Muscle of leg (tissue), 3 donors: ENCODE measurements at regions not wholly inside any gene's neighbourhood (a gene's known extent, or its start where the extent isn't known, plus 50 kb on each side); places are given as distances from the start of the nearest gene placed in this dataset.

Experiments used
- DNase-seq: peaks from one replicate; pipeline ENCODE4 v3.0.0; 2013
- H3K27ac ChIP-seq: one replicate; pipeline ENCODE4 v1.5.1; 2013; ENCODE audit warnings: mild to moderate bottlenecking, low read length, control low read depth
- H3K27me3 ChIP-seq: one replicate; pipeline ENCODE4 v1.6.1; 2013; ENCODE audit warnings: low read length; ENCODE audit not compliant: control insufficient read depth, insufficient read depth
- H3K36me3 ChIP-seq: one replicate; pipeline ENCODE4 v1.6.1; 2013; ENCODE audit warnings: low read length; ENCODE audit not compliant: control insufficient read depth, insufficient read depth
- H3K4me1 ChIP-seq: one replicate; pipeline ENCODE4 v1.6.1; 2013; ENCODE audit warnings: low read length; ENCODE audit not compliant: control insufficient read depth, insufficient read depth
- H3K4me3 ChIP-seq: one replicate; pipeline ENCODE4 v1.5.1; 2013; ENCODE audit warnings: low read length, control low read depth
- H3K9me3 ChIP-seq: replicated peaks from 2 replicates; pipeline ENCODE4 v1.6.1; 2013; ENCODE audit warnings: low read depth, low read length; ENCODE audit not compliant: control insufficient read depth
- WGBS: methylation state at CpG from one replicate; pipeline ENCODE4 v1.1.5; 2013; ENCODE audit warnings: missing lambda C conversion rate; ENCODE audit not compliant: insufficient coverage; 5-methylcytosine and 5-hydroxymethylcytosine counted together

DNA sequence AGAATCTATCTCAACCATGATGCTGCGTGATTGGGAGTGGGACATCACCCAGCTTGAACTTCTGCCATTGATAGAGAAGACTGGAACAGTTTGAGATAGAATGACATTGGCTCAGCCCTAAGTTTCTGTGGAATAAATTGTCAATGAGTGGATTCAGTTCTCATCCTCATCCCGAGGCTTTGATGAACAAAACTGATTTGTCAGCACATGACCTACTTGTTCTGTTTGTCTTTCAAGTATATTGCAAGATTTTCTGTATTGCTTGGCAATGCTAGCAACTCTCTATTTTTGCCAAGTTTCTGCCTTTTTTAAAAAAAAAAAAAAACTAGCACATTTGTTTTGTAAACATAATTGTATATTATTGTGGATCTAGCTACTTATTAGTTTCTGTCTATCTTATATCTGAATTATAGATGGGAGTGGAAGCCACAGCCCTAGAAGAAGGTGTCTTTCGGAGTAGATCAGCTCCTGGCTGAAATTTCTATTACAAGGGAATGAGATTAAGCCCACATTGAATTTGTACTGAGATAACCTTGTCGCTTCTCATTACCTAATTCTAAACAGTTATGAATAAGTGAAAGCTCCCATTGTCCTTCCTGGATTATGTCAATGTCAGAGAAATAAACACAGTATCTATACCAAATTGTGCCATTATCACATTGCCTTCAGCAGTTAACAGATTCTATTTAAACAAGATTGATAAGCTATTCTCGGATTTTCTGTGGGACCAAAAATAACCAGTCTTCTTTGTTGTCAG, 166.1 kb downstream of the TNFSF13B start:
- Histone ChIP-seq H3K4me3 (no peak overlapping the region), H3K9me3 (no peaks in the 10 kb centered on the region), H3K27me3 (no peaks in the 10 kb centered on the region), H3K4me1 (no peaks in the 10 kb centered on the region), H3K27ac (no peak overlapping the region), H3K36me3 (no peaks in the 10 kb centered on the region)
- 80% methylated on average over 1 of the region's 5 CpGs for WGBS
- no peak for DNase-seq

DNA sequence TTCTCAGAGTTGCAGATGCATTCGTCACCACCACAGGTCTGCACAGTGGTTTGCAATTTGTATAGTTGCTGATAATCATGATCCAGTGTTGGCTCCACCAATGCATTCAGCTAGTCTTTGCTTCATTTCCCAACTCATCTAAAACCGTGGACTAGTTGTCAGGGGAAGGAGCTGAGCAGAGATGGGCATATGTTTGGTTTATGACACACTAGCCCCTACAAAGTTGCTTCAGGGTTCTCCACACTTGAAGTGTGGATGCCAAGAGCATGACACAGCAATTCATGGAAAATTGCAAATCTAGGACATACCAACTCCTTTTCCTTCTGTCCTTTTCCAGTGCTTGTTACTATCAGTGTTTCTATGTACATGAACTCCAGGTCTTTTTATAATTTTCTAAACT, 168.0 kb downstream of the TNFSF13B start:
- no peaks in the 10 kb centered on the region for H3K27me3 ChIP-seq
- no peak overlapping the region for H3K27ac ChIP-seq
- DNase-seq, result no peak
- H3K4me1 ChIP-seq, result no peaks in the 10 kb centered on the region
- no peak overlapping the region for H3K4me3 ChIP-seq
- H3K9me3 ChIP-seq, result no peaks in the 10 kb centered on the region
- H3K36me3 ChIP-seq, result no peaks in the 10 kb centered on the region
- no CpG with 5 or more reads among the region's 2 CpGs for whole genome bisulfite sequencing

DNA sequence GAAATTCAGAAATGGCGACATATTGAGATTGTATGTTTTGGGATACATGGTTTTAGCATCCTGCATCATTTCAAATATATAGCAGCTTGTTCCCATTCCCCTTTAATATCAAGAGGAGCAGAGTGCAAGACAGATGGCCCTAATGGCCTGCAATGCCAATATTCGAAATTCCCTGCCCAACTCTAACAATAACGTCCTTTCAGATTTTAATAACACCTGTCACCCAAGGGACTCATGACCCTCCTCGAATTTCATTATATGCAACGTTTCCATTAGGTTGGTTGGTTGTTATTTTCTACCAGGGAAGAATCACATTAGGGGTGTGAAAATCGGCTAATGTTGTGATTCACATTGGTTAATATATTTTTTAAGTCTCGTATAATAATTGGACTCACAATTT, 170.0 kb downstream of the TNFSF13B start:
- Histone ChIP-seq H3K4me3 (no peak overlapping the region), H3K4me1 (no peaks in the 10 kb centered on the region), H3K36me3 (no peaks in the 10 kb centered on the region), H3K9me3 (no peaks in the 10 kb centered on the region), H3K27ac (no peak overlapping the region), H3K27me3 (no peaks in the 10 kb centered on the region)
- peak; percentile 27 for DNase-seq
- no CpG with 5 or more reads among the region's 7 CpGs for WGBS

DNA sequence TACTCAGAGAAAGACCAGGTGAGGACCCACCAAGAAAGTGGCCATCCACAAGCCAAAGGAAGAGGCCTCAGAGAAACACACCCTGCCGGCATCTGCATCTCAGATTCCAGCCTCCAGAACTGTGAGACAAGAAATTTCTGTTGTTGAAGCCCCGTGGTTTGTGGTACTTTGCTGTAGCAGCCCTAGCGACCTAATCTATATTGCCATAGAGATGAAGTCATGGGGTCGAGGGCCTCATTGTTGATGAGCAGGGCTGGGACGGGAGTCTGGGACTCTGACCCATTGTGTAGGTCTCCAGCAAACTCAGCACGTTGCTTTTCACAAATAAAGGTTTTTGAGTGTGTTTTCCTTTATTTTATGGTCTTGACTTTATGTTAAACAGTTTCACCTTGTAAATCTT, 174.9 kb downstream of the TNFSF13B start:
- no peak for DNase-seq
- no peaks in the 10 kb centered on the region for H3K4me1 ChIP-seq
- H3K36me3 ChIP-seq, result no peaks in the 10 kb centered on the region
- no peaks in the 10 kb centered on the region for H3K9me3 ChIP-seq
- WGBS, result 77% methylated on average over 4 of the region's 6 CpGs
- H3K27ac ChIP-seq, result no peak overlapping the region
- no peaks in the 10 kb centered on the region for H3K27me3 ChIP-seq
- H3K4me3 ChIP-seq, result no peak overlapping the region

DNA sequence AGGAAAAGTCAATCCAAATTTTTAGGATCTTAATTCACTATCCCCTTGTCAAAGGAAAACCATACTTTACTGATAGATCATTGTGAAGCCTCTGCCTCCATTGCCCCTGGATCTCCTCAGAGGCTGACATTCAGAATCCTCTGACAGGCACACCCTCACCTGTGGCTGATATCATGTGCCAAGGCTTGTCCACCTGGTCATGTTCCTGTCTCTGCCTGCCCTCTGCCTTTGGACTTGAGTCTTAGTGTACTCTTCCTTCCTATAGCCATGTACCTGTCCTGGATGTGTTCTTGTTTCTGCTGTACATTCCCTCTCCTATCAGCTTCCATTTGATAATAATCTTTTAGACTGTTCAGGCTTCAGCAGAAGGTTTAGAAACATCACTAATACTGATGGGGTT, 179.4 kb downstream of the TNFSF13B start:
- no peak for DNase-seq
- Histone ChIP-seq H3K27ac (no peak overlapping the region), H3K27me3 (no peaks in the 10 kb centered on the region), H3K4me3 (no peak overlapping the region), H3K9me3 (no peaks in the 10 kb centered on the region), H3K4me1 (no peaks in the 10 kb centered on the region), H3K36me3 (no peaks in the 10 kb centered on the region)

DNA sequence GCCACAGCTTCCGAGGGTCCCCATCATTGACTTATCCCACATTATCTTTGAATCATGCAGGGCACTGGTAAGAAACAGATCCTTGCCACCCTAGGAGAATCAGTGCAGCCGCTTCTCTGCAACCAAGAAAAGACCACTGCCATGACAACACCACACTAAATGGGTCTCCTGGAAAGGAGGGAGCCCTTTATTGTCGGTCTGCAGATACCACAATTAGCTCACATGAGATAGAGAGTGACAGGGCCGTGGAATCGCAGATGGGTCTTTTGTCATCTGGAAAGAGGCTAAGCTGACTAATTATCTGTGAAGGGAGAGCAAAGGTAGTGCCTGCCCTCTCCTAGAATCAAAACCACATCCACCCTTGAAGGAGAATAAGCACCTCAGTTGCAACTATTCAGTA, 178.3 kb upstream of the MYO16 start:
- 100% methylated on average over 1 of the region's 5 CpGs for WGBS
- no peak overlapping the region for H3K27ac ChIP-seq
- no peaks in the 10 kb centered on the region for H3K36me3 ChIP-seq
- DNase-seq, result no peak
- no peaks in the 10 kb centered on the region for H3K9me3 ChIP-seq
- H3K4me1 ChIP-seq, result no peaks in the 10 kb centered on the region
- H3K4me3 ChIP-seq, result no peak overlapping the region
- no peaks in the 10 kb centered on the region for H3K27me3 ChIP-seq

DNA sequence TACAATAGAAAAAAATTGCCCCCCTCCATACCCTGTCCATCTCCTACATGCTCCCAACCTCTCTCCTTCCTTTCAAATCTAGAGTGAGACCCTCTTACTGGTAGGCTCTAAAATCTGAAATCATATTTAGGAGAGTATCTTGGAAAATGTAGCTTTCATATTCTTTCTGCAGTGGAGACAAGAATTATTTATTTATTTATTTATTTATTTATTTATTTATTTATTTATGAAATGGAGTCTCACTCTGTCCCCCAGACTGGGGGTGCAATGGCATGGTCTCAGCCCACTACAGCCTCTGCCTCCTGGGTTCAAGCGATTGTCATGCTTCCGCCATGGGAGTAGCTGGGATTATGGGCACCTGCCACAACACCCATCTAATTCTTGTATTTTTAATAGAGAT, 174.1 kb upstream of the MYO16 start:
- Histone ChIP-seq H3K4me3 (no peak overlapping the region), H3K27me3 (no peaks in the 10 kb centered on the region), H3K27ac (no peak overlapping the region), H3K9me3 (no peaks in the 10 kb centered on the region), H3K4me1 (no peaks in the 10 kb centered on the region), H3K36me3 (no peaks in the 10 kb centered on the region)
- DNase-seq, result no peak
- no CpG with 5 or more reads among the region's 2 CpGs for WGBS

DNA sequence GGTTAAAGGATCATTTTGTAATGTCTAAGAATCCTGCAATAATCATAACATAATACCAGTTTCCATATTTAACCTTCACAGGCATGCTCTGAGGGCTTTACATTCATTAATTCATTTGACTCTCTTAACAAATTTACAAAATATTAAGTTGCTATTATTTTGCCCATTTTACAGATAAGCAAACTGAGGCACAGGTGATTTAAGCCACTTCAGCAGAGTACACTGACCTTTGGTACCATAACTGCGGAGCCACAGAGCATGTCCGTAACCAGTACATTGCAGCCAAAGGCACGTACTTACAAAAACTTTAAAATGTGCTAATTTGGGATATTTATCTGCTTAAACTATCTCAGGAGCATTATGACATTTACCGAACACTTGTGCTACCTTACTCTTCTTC, 169.4 kb upstream of the MYO16 start:
- Histone ChIP-seq H3K27ac (no peak overlapping the region), H3K9me3 (no peaks in the 10 kb centered on the region), H3K27me3 (no peaks in the 10 kb centered on the region), H3K4me1 (no peaks in the 10 kb centered on the region), H3K36me3 (no peaks in the 10 kb centered on the region), H3K4me3 (no peak overlapping the region)
- no CpG with 5 or more reads among the region's 4 CpGs for WGBS
- DNase-seq, result no peak

DNA sequence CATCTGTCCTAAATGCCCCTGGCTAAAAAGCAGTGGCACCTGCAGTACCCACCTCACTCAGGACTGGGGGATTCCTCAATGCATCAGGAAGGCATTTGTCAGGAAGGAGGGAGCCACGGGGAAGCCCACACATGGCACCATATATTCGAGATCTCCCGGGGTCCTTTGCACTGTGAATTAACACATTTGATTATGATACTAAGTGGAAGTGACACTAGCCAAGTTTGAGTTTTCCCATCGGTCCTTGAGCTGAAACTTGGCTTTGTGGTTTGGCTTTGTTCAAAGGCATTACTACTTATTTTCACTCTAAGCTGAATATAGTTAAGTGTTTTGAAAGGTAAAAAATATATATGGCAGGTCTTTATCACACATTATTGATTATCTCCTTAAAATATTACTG, 168.7 kb upstream of the MYO16 start:
- Histone ChIP-seq H3K4me1 (no peaks in the 10 kb centered on the region), H3K4me3 (no peak overlapping the region), H3K9me3 (no peaks in the 10 kb centered on the region), H3K27me3 (no peaks in the 10 kb centered on the region), H3K27ac (no peak overlapping the region), H3K36me3 (no peaks in the 10 kb centered on the region)
- no CpG with 5 or more reads among the region's 4 CpGs for WGBS
- no peak for DNase-seq

DNA sequence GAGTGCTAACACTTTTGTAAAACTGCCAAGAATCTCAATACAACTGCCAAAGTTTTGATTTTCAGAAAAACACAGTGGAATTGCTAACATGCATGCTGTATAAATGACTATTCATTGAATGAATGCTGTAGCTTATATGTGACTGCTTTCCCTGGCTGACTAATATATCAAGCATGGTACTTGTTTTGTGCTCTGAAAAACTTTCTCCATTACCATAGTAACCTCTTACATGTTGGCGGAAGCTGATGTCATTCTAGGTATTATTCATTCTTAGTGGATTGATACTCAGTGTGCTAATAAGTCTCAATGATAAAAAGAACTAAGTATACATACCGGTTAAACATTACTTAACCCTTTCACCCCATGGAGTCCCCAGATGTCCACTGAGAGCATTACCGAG, 166.1 kb upstream of the MYO16 start:
- Histone ChIP-seq H3K27ac (no peak overlapping the region), H3K4me1 (no peaks in the 10 kb centered on the region), H3K36me3 (no peaks in the 10 kb centered on the region), H3K4me3 (no peak overlapping the region), H3K27me3 (no peaks in the 10 kb centered on the region), H3K9me3 (no peaks in the 10 kb centered on the region)
- DNase-seq, result peak; percentile 78
- WGBS, result no CpG with 5 or more reads among the region's 3 CpGs

DNA sequence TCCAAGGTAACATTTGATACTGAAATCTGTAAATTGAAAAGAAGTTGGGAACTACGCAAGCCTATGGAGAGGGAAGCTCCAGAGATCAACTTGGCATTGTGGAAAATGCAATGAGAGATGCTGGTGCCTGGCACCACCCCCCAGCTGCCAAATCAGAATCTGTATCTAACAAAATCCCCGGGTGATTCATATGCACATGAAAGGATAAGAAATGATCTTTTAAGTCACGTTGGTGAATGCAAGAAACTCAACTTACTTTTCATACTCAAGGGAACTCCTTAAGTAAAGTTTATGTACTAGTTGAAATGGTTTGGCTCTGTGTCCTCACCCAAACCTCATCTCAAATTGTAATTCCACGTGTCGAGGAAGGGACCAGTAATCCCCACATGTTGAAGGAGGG, 158.5 kb upstream of the MYO16 start:
- Histone ChIP-seq H3K27ac (no peak overlapping the region), H3K27me3 (no peaks in the 10 kb centered on the region), H3K9me3 (no peaks in the 10 kb centered on the region), H3K4me1 (no peaks in the 10 kb centered on the region), H3K4me3 (no peak overlapping the region), H3K36me3 (no peaks in the 10 kb centered on the region)
- no peak for DNase-seq
- no CpG with 5 or more reads among the region's 5 CpGs for WGBS
